ENCODE measurements at regions not wholly inside any gene's neighbourhood (a gene's known extent, or its start where the extent isn't known, plus 50 kb on each side); places are given as distances from the start of the nearest gene placed in this dataset.

GRCh38 chr20:6228302-6228843 lies 105.5 kb upstream of the FERMT1 start:
- H3K36me3 ChIP-seq (ENCODE audit: insufficient read depth, low read length): no peaks in the 10 kb centered on the region
- H3K4me1 Mint-ChIP-seq (ENCODE audit: low read depth, unreplicated experiment): no peaks in the 10 kb centered on the region
- H2AFZ ChIP-seq (ENCODE audit: low read depth, low read length): no peak overlapping the region
- H3K27ac ChIP-seq (ENCODE audit: low read depth, low read length): no peak overlapping the region
- H3K36me3 Mint-ChIP-seq (ENCODE audit: low read depth, unreplicated experiment): no peaks in the 10 kb centered on the region
- no peak overlapping the region for H3K4me3 Mint-ChIP-seq (ENCODE audit: unreplicated experiment)
- DNase-seq (ENCODE audit: low read depth) (no peak), FAIRE-seq (no peak)
- H3K27me3 Mint-ChIP-seq (ENCODE audit: low read depth, unreplicated experiment): no peaks in the 10 kb centered on the region
- H3K79me2 ChIP-seq (ENCODE audit: insufficient read depth, low read length): no peaks in the 10 kb centered on the region
- no peak overlapping the region for H3K27ac Mint-ChIP-seq (ENCODE audit: unreplicated experiment)
- H3K4me3 ChIP-seq (ENCODE audit: insufficient read depth, low read depth, low read length): no peak overlapping the region
- H4K20me1 ChIP-seq (ENCODE audit: insufficient read depth, low read length): no peaks in the 10 kb centered on the region
- no peak overlapping the region for H3K9ac ChIP-seq (ENCODE audit: low read length)
- TF ChIP-seq CTCF (IDR thresholded peaks at IDR 0.05; ENCODE audit: insufficient read depth, low read depth, low read length) (no peak), EZH2 (IDR thresholded peaks at IDR 0.05; ENCODE audit: insufficient read depth, low read length) (no peak)
- no peaks in the 10 kb centered on the region for H3K9me3 ChIP-seq (ENCODE audit: insufficient read depth, low read depth, low read length)
- H3K27me3 ChIP-seq (ENCODE audit: insufficient read depth, low read length): no peaks in the 10 kb centered on the region
- no peak overlapping the region for H3K4me2 ChIP-seq (ENCODE audit: low read length)
- H3K9me3 Mint-ChIP-seq (ENCODE audit: unreplicated experiment): peaks cover 5% of the 10 kb centered on the region
- no peaks in the 10 kb centered on the region for H3K4me1 ChIP-seq (ENCODE audit: insufficient read depth, low read length)

- FAIRE-seq: no peak
- Histone ChIP-seq H4K20me1 (ENCODE audit: insufficient read depth, low read length) (no peaks in the 10 kb centered on the region), H3K9me3 (ENCODE audit: insufficient read depth, low read depth, low read length) (no peaks in the 10 kb centered on the region), H3K79me2 (ENCODE audit: insufficient read depth, low read length) (no peaks in the 10 kb centered on the region), H3K4me3 (ENCODE audit: insufficient read depth, low read depth, low read length) (no peak overlapping the region), H2AFZ (ENCODE audit: low read depth, low read length) (no peak overlapping the region), H3K36me3 (ENCODE audit: insufficient read depth, low read length) (no peaks in the 10 kb centered on the region), H3K27me3 (ENCODE audit: insufficient read depth, low read length) (no peaks in the 10 kb centered on the region), H3K4me2 (ENCODE audit: low read length) (no peak overlapping the region), H3K4me1 (ENCODE audit: insufficient read depth, low read length) (no peaks in the 10 kb centered on the region), H3K9ac (ENCODE audit: low read length) (no peak overlapping the region), H3K27ac (ENCODE audit: low read depth, low read length) (no peak overlapping the region)
- Mint-ChIP-seq H3K27me3 (ENCODE audit: low read depth, unreplicated experiment) (peaks cover 3% of the 10 kb centered on the region), H3K9me3 (ENCODE audit: unreplicated experiment) (peaks cover 2% of the 10 kb centered on the region), H3K27ac (ENCODE audit: unreplicated experiment) (no peak overlapping the region), H3K4me1 (ENCODE audit: low read depth, unreplicated experiment) (no peaks in the 10 kb centered on the region), H3K4me3 (ENCODE audit: unreplicated experiment) (no peak overlapping the region), H3K36me3 (ENCODE audit: low read depth, unreplicated experiment) (no peaks in the 10 kb centered on the region)
- no peak for DNase-seq (ENCODE audit: low read depth)
- TF ChIP-seq CTCF (IDR thresholded peaks at IDR 0.05; ENCODE audit: insufficient read depth, low read depth, low read length) (no peak), EZH2 (IDR thresholded peaks at IDR 0.05; ENCODE audit: insufficient read depth, low read length) (no peak)
These were observed 90.5 kb upstream of the FERMT1 start for GRCh38 chr20:6213311-6213710.

- H3K27ac ChIP-seq (ENCODE audit: low read depth, low read length): no peak overlapping the region
- no peak for FAIRE-seq
- no peak overlapping the region for H3K4me3 ChIP-seq (ENCODE audit: insufficient read depth, low read depth, low read length)
- H3K27me3 ChIP-seq (ENCODE audit: insufficient read depth, low read length): no peaks in the 10 kb centered on the region
- no peaks in the 10 kb centered on the region for H3K79me2 ChIP-seq (ENCODE audit: insufficient read depth, low read length)
- Mint-ChIP-seq H3K27me3 (ENCODE audit: low read depth, unreplicated experiment) (peaks cover 3% of the 10 kb centered on the region), H3K4me3 (ENCODE audit: unreplicated experiment) (no peak overlapping the region), H3K9me3 (ENCODE audit: unreplicated experiment) (peaks cover 2% of the 10 kb centered on the region), H3K36me3 (ENCODE audit: low read depth, unreplicated experiment) (no peaks in the 10 kb centered on the region), H3K4me1 (ENCODE audit: low read depth, unreplicated experiment) (no peaks in the 10 kb centered on the region), H3K27ac (ENCODE audit: unreplicated experiment) (no peak overlapping the region)
- H2AFZ ChIP-seq (ENCODE audit: low read depth, low read length): no peak overlapping the region
- H3K4me2 ChIP-seq (ENCODE audit: low read length): no peak overlapping the region
- no peak for DNase-seq (ENCODE audit: low read depth)
- no peak for TF ChIP-seq EZH2 (IDR thresholded peaks at IDR 0.05; ENCODE audit: insufficient read depth, low read length)
- TF ChIP-seq CTCF (IDR thresholded peaks at IDR 0.05; ENCODE audit: insufficient read depth, low read depth, low read length): no peak
- no peak overlapping the region for H3K9ac ChIP-seq (ENCODE audit: low read length)
- no peaks in the 10 kb centered on the region for H3K36me3 ChIP-seq (ENCODE audit: insufficient read depth, low read length)
- H3K9me3 ChIP-seq (ENCODE audit: insufficient read depth, low read depth, low read length): no peaks in the 10 kb centered on the region
- no peaks in the 10 kb centered on the region for H3K4me1 ChIP-seq (ENCODE audit: insufficient read depth, low read length)
- H4K20me1 ChIP-seq (ENCODE audit: insufficient read depth, low read length): no peaks in the 10 kb centered on the region
These were observed 90.1 kb upstream of the FERMT1 start for GRCh38 chr20:6212903-6213302.

Data from astrocyte (in vitro differentiated cells and primary cell).